ENCODE measurements at regions not wholly inside any gene's neighbourhood (a gene's known extent, or its start where the extent isn't known, plus 50 kb on each side); places are given as distances from the start of the nearest gene placed in this dataset.

DNA sequence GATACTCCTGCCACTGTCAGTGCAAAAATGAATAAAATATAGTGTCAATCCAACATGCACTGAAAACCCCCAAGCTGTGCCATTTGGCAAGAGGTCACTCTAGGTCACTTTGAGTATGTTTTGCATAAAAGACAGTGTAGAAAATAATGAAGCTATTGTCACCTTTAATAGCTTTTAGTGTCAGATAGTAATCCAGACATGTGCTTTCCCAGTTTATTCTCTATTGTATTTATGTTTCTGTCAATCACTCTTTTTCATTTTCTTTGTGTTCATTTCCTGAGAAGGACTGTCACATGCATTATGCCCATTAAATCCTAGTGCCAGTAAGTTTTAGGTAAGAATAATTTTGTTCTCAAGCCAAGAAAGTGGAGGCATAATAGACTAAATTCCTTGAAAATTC lies 1073.9 kb upstream of the CDH2 start:
- no peak overlapping the region for H3K27ac ChIP-seq (ENCODE audit: low read depth, low read length)
- H3K9me3 ChIP-seq (ENCODE audit: insufficient read depth in 2 of 2, low read depth in 1 of 2, low read length in 1 of 2): no peaks in the 10 kb centered on the region
- no peaks in the 10 kb centered on the region for H3K79me1 ChIP-seq (ENCODE audit: low read depth, low read length)
- H2BK15ac ChIP-seq (ENCODE audit: low read length): no peak overlapping the region
- no peak overlapping the region for H4K8ac ChIP-seq (ENCODE audit: extremely low read depth, insufficient read depth, low read length)
- H3K79me2 ChIP-seq (ENCODE audit: control insufficient read depth in 1 of 2, insufficient read depth in 2 of 2, low read length in 2 of 2): no peaks in the 10 kb centered on the region
- H3K4me3 ChIP-seq (ENCODE audit: extremely low read depth in 1 of 4, insufficient read depth in 2 of 4, low read depth in 3 of 4, low read length in 4 of 4): no peak overlapping the region
- ChIA-PET CTCF (ENCODE audit: partially characterized antibody) (no interaction called here), POLR2A (ENCODE audit: partially characterized antibody) (no interaction called here)
- H4K91ac ChIP-seq (replicated peaks; ENCODE audit: insufficient read length, low read length): no peak overlapping the region
- H3K27me3 ChIP-seq (replicated peaks in 1 of 4; ENCODE audit: control insufficient read depth in 3 of 4, extremely low read depth in 1 of 4, insufficient read depth in 3 of 4, low read length in 3 of 4): no peaks in the 10 kb centered on the region
- H3K4me2 ChIP-seq (ENCODE audit: insufficient read depth in 1 of 2, low read depth in 2 of 2, low read length in 2 of 2): no peak overlapping the region
- H3K9ac ChIP-seq (replicated peaks in 1 of 4; ENCODE audit: extremely low read depth in 1 of 4, low read depth in 3 of 4, low read length in 3 of 4): no peak overlapping the region
- no peak overlapping the region for H3K56ac ChIP-seq (replicated peaks; ENCODE audit: insufficient read length, low read depth, low read length)
- no peaks in the 10 kb centered on the region for H3K23me2 ChIP-seq (ENCODE audit: low read depth, low read length)
- H3K23ac ChIP-seq (ENCODE audit: insufficient read length): no peak overlapping the region
- DNase-seq (ENCODE audit: low read depth in 1 of 2, low spot score in 2 of 2): no peak
- H4K20me1 ChIP-seq (replicated peaks in 1 of 2; ENCODE audit: control insufficient read depth in 1 of 2, insufficient read depth in 2 of 2, low read length in 2 of 2): no peaks in the 10 kb centered on the region
- no peak overlapping the region for H2BK20ac ChIP-seq (ENCODE audit: low read length)
- no peak overlapping the region for H2BK5ac ChIP-seq (ENCODE audit: low read depth, low read length)
- no peak overlapping the region for H2AFZ ChIP-seq (ENCODE audit: low read length)
- no peak for FAIRE-seq
- H3K14ac ChIP-seq (ENCODE audit: insufficient read length): no peak overlapping the region
- no peak overlapping the region for H3K18ac ChIP-seq (ENCODE audit: extremely low read depth, low read length)
- no peak overlapping the region for H2AK5ac ChIP-seq (ENCODE audit: low read depth, low read length)
- no peak overlapping the region for H2BK12ac ChIP-seq (ENCODE audit: low read depth, low read length)
- H3K4me1 ChIP-seq (replicated peaks in 1 of 4; ENCODE audit: control insufficient read depth in 3 of 4, insufficient read depth in 4 of 4, low read length in 3 of 4): peaks cover 0 to 3% (median 0%) of the 10 kb centered on the region in 4 experiments; a peak in 1 of 7 replicates
- H4K5ac ChIP-seq (ENCODE audit: insufficient read length, low read depth, low read length): no peak overlapping the region
- no peak overlapping the region for H2BK120ac ChIP-seq (replicated peaks; ENCODE audit: low read depth, low read length)
- no peak overlapping the region for H3K4ac ChIP-seq (replicated peaks; ENCODE audit: insufficient read length, low read depth, low read length)
- no peaks in the 10 kb centered on the region for H3K36me3 ChIP-seq (ENCODE audit: control insufficient read depth in 2 of 4, insufficient read depth in 4 of 4, low read length in 3 of 4)
- TF ChIP-seq, protein P1, sequence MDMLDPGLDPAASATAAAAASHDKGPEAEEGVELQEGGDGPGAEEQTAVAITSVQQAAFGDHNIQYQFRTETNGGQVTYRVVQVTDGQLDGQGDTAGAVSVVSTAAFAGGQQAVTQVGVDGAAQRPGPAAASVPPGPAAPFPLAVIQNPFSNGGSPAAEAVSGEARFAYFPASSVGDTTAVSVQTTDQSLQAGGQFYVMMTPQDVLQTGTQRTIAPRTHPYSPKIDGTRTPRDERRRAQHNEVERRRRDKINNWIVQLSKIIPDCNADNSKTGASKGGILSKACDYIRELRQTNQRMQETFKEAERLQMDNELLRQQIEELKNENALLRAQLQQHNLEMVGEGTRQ (IDR thresholded peaks at IDR 0.05; ENCODE audit: low read length): no peak
- no peak for TF ChIP-seq NANOG (IDR thresholded peaks at IDR 0.05; ENCODE audit: insufficient read depth, low read depth, low read length, poor library complexity, severe bottlenecking)
- TF ChIP-seq SIRT6 (IDR thresholded peaks at IDR 0.05; ENCODE audit: low read length): no peak
- no peak for TF ChIP-seq SAP30 (IDR thresholded peaks at IDR 0.05; ENCODE audit: insufficient read depth, insufficient replicate concordance, low read length)
- TF ChIP-seq RAD21 (IDR thresholded peaks at IDR 0.05 in 1 of 2, conservative IDR thresholded peaks at IDR 0.05 in 1 of 2; ENCODE audit: low read depth in 2 of 2, low read length in 2 of 2): no peak
- no peak for TF ChIP-seq FOSL1 (IDR thresholded peaks at IDR 0.05; ENCODE audit: insufficient read depth, low read depth, low read length)
- TF ChIP-seq GABPA (IDR thresholded peaks at IDR 0.05; ENCODE audit: borderline replicate concordance, insufficient read depth, low read length): no peak
- no peak for TF ChIP-seq ASH2L (IDR thresholded peaks at IDR 0.05; ENCODE audit: low read length)
- no peak for TF ChIP-seq SUZ12 (IDR thresholded peaks at IDR 0.05; ENCODE audit: low read length)
- no peak for TF ChIP-seq SP4 (IDR thresholded peaks at IDR 0.05; ENCODE audit: low read length)
- no peak for TF ChIP-seq KDM5A (IDR thresholded peaks at IDR 0.05; ENCODE audit: low read length)
- TF ChIP-seq TAF7 (optimal IDR thresholded peaks at IDR 0.05; ENCODE audit: borderline replicate concordance, low read depth, low read length): no peak
- TF ChIP-seq, protein P2, sequence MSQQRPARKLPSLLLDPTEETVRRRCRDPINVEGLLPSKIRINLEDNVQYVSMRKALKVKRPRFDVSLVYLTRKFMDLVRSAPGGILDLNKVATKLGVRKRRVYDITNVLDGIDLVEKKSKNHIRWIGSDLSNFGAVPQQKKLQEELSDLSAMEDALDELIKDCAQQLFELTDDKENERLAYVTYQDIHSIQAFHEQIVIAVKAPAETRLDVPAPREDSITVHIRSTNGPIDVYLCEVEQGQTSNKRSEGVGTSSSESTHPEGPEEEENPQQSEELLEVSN (IDR thresholded peaks at IDR 0.05): no peak
- no peak for TF ChIP-seq RXRA (IDR thresholded peaks at IDR 0.05; ENCODE audit: insufficient read depth, low read depth, low read length)
